KG1 (cell line): ENCODE measurements at regions not wholly inside any gene's neighbourhood (a gene's known extent, or its start where the extent isn't known, plus 50 kb on each side); places are given as distances from the start of the nearest gene placed in this dataset.
"Not testable (repeated sequence)": the region's sequence is repeated elsewhere in the genome, so short reads cannot be mapped to it uniquely, and the experiment has no call there.

Experiments used
- DNase-seq: peaks from one replicate; lab custom pipeline; 2025; lab: John Stamatoyannopoulos, UW

DNA sequence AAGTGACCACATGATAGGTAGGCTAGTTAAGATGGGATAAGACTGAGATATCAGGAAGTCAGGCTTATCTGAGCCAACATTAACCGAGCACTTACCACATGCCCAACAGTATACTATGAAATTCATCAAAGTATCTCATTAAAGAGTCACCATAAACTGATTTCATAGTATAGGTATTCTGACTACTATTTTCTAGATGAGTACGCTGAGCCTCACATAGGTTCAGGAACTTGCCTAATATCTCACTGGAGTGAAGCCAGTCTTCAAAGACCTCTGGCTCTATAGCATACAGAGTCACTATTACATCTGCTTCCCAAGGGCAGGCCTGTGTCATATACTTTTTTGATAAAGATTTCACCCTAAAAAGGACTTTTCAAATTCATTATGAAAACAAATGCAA, 115.6 kb upstream of the NGF start:
- DNase-seq: no peak

DNA sequence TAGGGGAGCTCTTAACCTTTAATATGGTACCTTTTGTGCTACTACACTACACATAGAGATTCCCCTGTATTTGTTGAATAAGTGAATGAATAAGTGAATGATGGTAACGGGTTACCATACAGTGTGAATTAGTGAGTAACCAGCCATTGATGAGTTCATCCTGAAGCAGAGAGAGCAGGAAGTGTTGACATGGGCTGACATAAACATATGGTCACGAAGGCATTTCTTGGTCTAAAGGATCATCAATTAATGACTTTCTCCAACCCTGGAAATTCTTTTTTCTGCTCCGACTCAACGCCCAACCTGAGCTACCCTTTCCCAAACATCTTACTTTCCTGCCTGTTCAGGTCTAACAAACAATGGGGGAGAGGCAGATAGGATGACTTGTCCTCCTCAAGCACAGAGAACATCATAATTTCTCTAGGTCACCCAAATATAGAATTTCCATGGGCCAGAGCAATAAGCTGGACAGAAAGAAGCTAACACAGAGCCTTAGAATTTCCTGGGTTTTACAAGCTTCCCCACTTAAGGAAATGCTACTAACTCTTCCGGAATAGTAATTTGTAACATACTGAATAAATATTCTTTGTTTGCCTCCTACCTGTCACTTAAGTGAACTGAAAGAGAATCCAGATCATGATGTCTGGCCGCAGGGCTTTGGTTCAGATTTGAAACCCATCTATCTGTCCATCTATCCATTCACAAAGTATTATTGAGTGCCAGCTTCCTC, 114.7 kb upstream of the NGF start:
- DNase-seq: no peak

DNA sequence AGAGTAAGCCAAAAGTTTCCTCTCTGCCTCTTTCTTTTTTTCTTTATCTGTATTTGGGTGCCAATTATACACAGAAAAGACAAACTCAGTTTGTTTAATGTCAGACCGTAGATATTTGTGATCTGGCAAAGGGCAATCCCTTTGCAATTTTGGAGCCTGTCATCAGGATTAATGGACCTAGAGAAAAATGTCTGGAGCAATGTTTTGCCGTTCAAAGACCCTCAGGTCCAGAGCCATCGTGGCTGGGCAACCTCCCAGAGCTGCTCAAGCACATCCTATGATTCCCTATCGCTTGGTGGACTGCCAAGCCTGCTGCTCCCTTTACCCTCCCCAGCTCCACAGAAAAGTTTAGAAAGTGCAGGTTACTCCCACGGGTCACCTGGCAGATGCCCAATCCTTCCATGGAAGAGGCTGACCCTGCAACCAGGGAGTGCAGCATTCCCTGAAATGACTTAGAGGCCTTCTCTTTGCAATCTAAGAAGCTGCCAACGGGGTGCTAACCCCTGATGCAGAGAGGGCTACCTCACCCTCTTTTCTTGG, 112.5 kb upstream of the NGF start:
- no peak for DNase-seq

DNA sequence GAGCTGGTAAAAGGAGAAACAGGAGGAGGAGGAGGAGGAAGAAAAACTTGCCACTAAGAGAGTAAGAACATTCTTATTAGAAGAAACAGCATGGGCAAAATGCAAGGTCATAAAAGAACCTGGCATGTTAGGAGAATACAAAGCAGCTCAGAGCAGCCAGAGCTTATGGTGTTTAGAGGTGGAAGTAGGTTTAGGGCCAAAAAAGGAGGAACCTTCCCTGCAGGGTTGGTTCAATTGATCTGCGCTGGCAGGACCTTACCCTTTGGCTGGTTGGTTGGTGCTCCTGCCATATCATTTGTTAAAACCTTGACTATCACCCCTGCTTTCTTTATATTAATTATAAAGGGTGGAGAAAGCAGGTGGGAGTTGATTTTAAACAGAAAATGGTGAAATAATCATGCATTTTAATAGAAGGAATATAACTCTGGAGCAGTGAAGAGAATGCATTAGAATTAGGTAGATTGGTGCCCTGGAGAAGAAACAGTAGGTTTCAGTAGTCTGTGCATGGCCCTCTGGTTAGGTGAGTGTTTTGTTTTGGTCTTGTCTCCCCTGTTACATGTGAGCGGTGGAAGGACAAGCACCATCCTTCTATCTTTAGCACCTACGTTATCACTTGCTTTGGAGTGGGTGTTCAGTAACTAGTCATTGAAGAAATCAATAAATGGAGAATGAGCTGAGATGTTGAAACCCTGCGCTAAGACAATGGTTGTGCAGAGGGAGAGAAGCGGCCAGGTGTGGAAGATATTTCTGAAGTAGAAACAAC, 110.4 kb upstream of the NGF start:
- DNase-seq: no peak

DNA sequence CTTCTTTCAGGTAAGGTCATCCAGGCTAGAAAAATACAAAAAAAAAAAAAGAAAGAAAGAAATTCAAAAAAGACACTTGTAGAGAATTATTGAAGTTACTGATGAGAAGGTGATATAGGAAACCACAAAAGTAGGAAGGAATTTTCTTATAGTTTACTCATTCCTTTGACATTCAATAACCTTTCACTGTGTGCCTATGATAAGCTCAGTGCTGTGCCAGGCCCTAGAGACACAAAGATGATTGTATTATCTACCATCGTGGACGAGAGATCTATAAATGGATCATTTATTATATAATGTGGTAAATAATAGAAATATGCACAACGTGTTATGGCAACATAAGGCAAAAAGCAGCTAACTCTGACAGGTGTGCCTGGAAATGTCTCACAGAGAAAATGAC, 109.6 kb upstream of the NGF start:
- no peak for DNase-seq

DNA sequence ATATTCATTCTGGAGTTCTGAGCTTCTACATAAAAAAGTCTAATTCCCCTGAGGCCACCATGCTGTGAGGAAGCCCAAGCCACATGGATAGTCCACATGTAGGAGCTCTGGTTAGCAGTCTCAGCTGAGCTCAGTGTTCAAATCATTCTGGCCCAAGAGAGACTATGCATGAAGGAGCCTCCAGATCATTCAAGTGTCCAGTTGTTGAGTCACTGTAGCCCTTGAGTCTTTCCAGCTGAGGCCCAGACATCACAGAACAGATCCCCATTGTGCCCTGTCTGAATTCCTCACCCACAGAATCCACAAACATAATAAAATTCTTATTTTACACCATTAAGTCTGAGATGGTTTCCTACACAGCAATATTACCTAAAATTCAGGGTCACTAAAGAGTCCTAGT, 107.0 kb upstream of the NGF start:
- no peak for DNase-seq

DNA sequence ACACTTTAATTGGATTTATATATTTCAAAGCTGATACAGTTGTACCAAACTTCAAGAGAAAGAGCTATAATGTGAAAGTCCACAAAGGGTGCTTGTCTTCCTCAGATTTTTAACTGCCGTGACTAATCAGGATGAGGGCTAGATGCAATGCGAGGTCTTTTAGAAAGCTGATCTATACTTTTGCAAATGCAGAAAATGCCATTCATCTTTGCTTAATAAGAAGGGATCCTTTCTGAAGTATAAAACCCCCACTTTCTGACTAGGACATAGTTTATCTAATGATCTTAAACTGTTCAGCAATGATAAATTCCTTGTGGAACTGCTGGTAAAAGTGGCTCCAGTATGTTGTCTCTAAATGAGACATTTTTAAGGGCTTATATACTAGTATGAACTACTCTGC, 102.7 kb upstream of the NGF start:
- no peak for DNase-seq

DNA sequence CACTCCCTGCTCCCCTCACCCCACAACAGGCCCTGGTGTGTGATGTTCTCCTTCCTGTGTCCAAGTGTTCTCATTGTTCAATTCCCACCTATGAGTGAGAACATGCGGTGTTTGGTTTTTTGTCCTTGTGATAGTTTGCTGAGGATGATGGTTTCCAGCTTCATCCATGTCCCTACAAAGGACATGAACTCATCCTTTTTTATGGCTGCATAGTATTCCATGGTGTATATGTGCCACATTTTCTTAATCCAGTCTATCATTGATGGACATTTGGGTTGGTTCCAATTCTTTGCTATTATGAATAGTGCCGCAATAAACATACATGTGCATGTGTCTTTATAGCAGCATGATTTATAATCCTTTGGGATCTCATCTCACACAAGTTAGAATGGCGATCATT, 101.5 kb upstream of the NGF start:
- not testable (repeated sequence) for DNase-seq

DNA sequence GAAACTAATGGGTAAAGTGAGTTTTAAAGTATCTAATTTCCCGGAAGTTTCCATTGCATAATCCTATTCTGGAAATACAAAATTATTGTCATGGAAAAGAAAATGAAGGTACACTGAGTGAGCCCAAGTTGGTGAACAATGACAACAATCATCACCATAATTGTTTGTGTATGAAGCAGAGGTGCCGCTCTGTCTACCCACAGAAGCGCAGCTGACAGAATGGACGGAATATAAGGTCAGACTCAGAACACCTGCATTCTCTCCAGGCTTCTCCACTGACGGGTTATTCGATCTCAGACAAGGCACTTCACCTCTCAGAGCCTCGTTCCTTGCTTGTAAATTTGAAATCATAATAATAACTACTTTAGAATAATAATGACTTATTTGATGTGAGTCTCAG, 99.1 kb upstream of the NGF start:
- DNase-seq: no peak

DNA sequence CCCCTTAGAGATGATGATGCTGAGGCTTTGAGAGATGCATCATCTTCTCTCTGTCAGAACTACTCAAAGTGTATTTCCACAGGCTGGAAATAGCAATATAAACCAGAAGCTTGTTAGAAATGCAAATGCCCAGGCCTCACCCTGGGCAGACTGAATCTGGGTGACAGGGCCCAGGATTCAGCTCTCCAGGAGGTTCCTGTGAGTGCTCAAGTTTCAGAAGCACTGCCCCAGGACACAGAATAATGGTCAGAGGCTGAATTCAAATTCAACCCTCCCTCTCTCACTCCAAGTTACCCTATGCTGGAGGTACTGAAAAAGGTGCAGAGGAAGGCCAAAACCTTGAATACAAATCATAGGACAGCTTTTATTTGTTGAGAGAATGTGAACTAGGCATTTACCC, 98.5 kb upstream of the NGF start:
- no peak for DNase-seq

DNA sequence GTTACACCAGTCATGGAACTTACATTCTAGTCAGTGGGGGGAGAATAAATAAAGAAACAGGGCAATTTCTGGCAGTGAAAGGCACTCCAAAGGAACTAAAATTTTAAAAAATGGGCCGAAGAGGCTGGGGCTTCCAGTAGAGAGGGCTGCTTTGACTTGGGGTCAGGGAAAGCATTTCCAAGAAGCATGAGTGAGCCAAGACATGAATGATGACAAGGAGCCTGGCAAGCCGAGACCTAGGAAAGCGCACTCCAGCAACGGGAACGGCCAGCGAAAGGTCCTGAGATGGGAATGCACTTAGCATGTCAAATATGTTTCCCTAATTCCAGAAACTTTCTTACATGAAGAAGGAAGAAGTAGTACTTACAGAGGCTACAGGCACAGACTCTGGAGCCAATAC, 95.4 kb upstream of the NGF start:
- no peak for DNase-seq

DNA sequence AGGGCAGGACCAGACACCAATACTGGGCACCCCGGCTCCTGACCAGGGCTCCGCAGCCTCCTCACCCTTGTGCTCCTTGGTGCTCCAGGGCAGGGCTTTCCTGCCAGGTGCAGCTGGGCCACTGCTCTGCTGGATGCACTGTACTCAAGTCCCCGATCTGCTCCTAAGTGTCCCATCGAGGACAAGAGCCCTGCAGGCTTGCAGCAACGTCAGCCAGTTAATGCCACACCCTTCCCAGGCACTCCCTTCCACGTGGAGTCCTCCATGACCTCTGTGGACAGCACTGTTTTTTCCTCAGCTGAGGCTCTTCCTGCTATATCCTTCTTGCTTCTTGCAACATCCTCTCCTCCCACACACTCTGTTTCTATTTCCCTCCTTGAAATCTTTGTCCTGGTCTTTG, 94.0 kb upstream of the NGF start:
- no peak for DNase-seq

DNA sequence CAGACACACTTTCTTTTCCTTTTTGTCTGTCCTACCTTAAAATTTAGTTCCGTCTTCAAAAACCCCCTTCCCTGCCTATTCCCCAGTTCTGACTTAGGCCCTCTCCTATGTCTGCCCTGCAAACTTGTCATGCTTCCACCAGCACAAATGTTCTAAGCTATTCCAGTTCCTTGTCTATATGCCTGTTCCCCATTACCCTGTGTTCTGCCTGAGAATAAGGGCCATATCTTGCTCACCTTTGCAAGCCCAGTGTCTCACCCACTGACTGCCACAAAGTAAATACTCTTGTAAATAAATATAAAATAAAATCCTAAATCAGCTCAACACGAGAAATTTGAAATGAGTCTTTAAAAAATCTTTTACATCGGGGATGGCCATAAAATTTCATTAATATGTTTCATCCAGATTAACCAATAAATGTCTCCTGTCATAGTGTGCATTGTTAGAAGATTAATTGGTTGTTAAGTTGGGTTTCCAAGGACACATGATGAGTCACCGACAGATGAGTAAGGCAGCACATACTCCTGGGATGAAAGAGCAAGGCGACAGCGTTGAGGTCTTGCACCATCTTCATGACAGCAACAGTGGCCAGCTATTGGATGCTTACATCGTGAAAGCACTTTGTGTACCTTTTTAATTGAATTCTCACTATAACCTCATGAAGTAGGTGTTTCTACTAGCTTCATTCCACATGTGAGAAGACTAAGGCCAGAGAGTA, 92.6 kb upstream of the NGF start:
- no peak for DNase-seq

DNA sequence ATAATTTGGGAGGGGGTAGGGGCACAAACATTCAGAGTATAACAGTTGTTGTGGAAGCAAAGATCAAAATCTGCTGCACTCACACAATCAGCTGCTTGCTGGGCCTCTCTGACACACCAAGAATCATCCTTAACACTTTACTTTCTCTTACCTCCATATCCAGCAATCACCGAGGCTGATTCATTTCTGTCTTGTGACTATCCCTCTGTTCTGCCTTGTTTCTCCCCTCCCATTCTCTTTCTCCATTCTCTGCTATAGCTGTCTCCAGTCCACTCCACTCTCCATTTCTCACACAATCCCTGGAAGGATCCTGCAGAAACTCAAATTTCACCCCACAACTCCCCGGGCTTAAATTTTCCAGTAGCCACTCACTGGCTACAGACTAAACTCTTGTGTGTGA, 91.8 kb upstream of the NGF start:
- no peak for DNase-seq

DNA sequence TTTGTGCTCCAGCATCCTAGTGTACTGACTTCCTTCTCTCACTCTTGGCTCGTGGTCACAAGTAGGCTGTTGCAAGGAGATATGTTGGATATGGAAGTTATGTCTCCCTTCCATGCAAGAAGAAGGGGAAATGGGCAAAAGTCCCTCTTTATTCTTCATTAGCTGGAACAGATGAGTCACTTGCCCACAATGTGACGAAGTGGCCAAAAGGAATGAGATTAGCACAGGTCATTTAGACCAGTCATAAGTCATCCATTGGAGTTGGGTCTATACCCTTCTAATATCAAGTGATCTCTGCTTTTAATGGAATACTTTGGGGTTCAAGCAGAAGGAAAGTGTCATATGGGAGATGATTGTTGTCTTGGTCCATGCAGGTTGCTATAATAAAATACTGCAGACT, 91.2 kb upstream of the NGF start:
- no peak for DNase-seq

DNA sequence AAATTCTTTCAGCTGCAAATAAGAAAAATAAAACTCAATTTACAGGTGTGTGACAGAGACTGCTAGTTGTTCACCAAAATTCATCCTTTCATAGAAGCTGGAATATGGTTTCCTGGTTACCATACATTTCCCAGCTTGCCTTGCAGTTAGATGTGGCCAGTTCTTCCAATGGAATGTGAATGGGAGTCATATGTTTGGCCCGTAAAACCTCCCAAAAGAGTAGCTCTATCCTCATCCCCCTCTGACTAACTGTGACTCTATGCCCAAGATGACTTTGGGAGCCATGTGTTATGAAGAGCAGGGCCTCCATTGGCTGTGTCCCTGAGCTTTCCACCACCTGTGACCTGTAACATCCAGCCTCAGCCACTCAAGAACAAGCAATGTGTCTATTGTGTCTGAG, 90.6 kb upstream of the NGF start:
- no peak for DNase-seq

DNA sequence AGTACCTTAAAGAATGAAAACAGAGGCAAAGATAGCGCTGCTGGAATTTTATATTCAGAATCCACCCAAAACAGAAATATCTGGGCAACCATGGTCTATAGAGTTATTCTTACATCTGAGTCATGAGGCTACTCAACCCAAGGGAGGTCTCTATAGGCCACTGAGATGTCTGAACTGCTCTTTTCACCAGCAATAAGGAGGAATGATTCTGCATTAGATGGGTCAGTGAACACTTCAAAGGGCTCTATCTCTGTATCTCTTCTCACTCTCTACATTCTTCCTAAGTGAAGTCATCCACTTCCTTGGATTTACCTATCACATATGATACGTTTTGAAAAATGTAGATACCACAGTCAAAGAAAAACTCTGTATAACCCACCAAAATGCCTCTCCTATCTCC, 90.2 kb upstream of the NGF start:
- no peak for DNase-seq

DNA sequence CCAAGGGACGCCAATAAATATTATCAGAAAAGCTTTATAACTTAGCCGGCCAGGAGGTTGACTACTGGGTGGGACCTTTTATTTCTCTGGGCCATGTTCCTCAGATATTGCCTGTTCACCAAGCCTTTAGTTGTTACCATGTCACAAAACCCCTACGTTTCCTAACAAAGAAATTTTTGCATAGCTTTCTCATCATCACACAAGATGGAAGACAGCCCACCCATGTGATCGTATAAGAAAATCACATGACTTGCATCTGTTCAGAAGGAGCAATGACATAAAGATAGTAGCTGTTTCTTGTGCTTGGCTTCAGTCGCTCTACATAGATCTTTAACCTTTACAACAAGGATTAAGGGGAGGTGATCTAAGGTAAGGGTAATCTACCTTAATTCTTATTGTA, 88.9 kb upstream of the NGF start:
- no peak for DNase-seq

DNA sequence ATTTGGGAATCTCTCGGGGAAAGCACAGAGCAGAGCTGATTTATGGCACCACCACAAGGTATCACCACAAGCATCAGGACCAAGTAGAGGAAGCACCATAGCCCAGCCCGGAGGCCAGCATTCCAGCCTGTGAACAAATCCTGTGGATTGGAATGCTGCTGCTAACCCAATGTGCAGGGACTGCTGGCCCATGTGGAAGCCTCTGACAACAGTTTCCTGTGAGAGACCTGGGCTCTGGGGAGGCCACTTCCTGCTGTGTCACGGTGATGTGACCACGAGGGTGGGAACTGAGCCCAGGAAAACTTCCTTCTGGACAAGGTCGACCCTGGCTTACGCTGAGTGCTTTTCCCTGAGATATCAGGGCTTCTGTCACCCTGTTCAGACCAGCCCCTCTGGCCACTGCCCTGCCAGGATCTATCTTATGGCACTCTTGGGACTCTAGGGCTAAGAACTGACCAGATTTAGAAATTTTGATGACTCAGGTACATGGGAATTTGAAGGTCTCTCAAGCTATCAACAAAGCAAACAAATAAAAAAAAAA, 88.3 kb upstream of the NGF start:
- no peak for DNase-seq

DNA sequence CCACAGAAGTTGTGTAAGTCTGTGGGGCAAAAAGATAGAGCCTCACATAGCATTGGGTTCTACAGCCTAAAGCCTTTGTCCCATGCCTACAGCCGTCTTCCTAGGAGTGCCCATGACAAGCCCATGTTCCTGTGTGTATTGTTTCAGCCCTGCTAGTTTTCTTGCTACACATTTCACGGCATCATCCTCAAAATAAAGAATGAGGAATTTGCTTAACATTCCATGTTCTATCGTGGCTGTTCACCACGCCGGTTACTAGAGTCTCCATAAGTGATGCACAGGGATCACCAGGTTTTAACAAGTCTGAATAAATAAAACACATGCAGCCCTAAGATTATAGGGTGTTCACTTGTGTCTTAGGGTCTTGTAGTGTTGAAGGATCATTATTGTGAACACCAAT, 87.4 kb upstream of the NGF start:
- no peak for DNase-seq

DNA sequence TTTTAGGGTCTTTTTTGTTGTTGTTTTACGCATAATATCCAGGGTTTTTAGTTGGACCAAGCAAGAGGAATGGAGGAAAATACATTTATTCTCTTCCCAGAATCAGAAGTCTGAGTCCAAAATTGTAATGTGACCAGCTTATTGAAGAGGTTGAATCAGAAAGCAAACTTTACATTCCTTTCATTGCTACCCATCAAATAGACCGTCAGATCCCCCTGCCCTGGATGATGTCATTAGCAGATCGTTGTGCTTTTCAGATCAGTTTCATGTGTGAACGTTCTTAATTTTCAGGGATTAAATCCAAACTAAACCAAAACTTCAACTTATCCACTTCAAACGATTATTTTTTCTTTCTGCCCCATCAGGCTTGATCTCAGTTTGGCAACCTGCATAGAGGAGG, 85.7 kb upstream of the NGF start:
- DNase-seq: no peak

DNA sequence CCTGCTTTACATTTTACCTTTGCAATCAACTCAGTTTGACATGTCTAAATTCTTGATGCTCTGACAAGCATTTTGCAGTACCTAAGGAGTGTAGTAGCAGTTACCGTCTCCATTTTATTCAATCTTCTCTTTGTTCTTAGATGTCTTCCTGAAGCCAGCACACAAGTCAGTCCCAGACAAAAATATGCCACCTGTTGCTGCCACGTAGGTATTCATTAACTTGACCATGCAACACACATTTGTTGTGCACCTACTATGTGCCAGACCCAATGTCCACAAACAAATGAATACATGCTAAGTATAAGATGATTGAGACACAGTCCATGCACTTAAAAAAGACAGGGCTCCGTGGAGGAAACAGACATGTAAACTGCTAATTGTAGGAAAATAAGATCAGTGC, 81.5 kb upstream of the NGF start:
- no peak for DNase-seq

DNA sequence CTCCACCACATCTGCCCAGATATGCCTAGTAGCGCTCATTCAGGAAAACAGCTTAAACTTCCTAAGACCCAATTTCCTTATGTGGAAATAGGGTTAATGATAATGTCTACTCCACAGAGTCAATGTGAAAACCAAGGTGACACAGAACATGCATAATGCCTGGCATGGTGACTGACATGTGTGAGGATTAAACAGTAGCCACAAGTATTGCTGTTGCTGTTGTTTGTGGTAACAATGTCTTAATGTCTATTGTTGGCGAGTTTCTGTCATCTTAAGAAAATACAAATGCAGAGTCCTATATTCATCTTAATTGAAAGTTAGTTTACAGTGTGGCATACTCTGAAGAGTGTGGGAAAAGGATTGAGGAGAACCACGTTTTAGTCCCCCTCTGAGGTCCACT, 75.6 kb upstream of the NGF start:
- DNase-seq: no peak
